HG02885 (cell line): ENCODE measurements at regions not wholly inside any gene's neighbourhood (a gene's known extent, or its start where the extent isn't known, plus 50 kb on each side); places are given as distances from the start of the nearest gene placed in this dataset.
"Not testable (repeated sequence)": the region's sequence is repeated elsewhere in the genome, so short reads cannot be mapped to it uniquely, and the experiment has no call there.

Experiments used
- ATAC-seq: cut with Tn5 transposase; IDR thresholded peaks from one replicate; pipeline ENCODE4 v1.9.1; 2021; ENCODE audit warnings: mild to moderate bottlenecking; ENCODE audit not compliant: unreplicated experiment, poor library complexity

GRCh38 chr6:103140308-103141027, 1719.3 kb downstream of the HACE1 start:
- no peak for ATAC-seq

- ATAC-seq = no peak
Measured at GRCh38 chr6:103139377-103139776, 1720.3 kb downstream of the HACE1 start.

- no peak for ATAC-seq
Measured at GRCh38 chr6:103124471-103124870, 1731.0 kb downstream of the GRIK2 start.

- ATAC-seq = peak; percentile 77
Measured at GRCh38 chr6:103122766-103123601, 1729.5 kb downstream of the GRIK2 start.

GRCh38 chr6:103119056-103119455, 1725.5 kb downstream of the GRIK2 start:
- no peak for ATAC-seq

GRCh38 chr6:103114582-103114981, 1721.1 kb downstream of the GRIK2 start:
- ATAC-seq = no peak

- no peak for ATAC-seq
Measured at GRCh38 chr6:103113416-103113815, 1719.9 kb downstream of the GRIK2 start.

- no peak for ATAC-seq
Measured at GRCh38 chr6:103107985-103108384, 1714.5 kb downstream of the GRIK2 start.

GRCh38 chr6:103105686-103106085, 1712.2 kb downstream of the GRIK2 start:
- no peak for ATAC-seq

- ATAC-seq = no peak
Measured at GRCh38 chr6:103101267-103101666, 1707.8 kb downstream of the GRIK2 start.

GRCh38 chr6:103092414-103092813, 1698.9 kb downstream of the GRIK2 start:
- not testable (repeated sequence) for ATAC-seq

- no peak for ATAC-seq
Measured at GRCh38 chr6:103085801-103086200, 1692.3 kb downstream of the GRIK2 start.

- no peak for ATAC-seq
Measured at GRCh38 chr6:103081876-103082630, 1688.5 kb downstream of the GRIK2 start.

GRCh38 chr6:103081126-103081525, 1687.6 kb downstream of the GRIK2 start:
- ATAC-seq = no peak

GRCh38 chr6:103080497-103080896, 1687.0 kb downstream of the GRIK2 start:
- no peak for ATAC-seq

GRCh38 chr6:103079867-103080266, 1686.4 kb downstream of the GRIK2 start:
- no peak for ATAC-seq

- ATAC-seq = no peak
Measured at GRCh38 chr6:103062136-103062535, 1668.6 kb downstream of the GRIK2 start.

GRCh38 chr6:103047567-103047966, 1654.1 kb downstream of the GRIK2 start:
- ATAC-seq = no peak

- no peak for ATAC-seq
Measured at GRCh38 chr6:103042336-103042735, 1648.8 kb downstream of the GRIK2 start.

- no peak for ATAC-seq
Measured at GRCh38 chr6:103036846-103037245, 1643.3 kb downstream of the GRIK2 start.
